Type B pancreatic cell (in vitro differentiated cells): ENCODE measurements at regions not wholly inside any gene's neighbourhood (a gene's known extent, or its start where the extent isn't known, plus 50 kb on each side); places are given as distances from the start of the nearest gene placed in this dataset.

Experiments
- DNase-seq: peaks from one replicate; pipeline ENCODE4 v3.0.0; 2021; ENCODE audit warnings: mixed read lengths; ENCODE audit not compliant: unreplicated experiment; ENCODE audit errors: extremely low spot score
- H3K27ac Mint-ChIP-seq: 2 replicates; pipeline ENCODE4 v1.8.0; 2021; ENCODE audit warnings: mild to moderate bottlenecking, mixed read lengths
- H3K27me3 Mint-ChIP-seq: 2 replicates; pipeline ENCODE4 v1.8.0; 2021; ENCODE audit warnings: mixed read lengths
- H3K36me3 Mint-ChIP-seq: 2 replicates; pipeline ENCODE4 v1.8.0; 2021; ENCODE audit warnings: mixed read lengths
- H3K4me1 Mint-ChIP-seq: one replicate; pipeline ENCODE4 v1.8.0; 2021; ENCODE audit warnings: mixed read lengths; ENCODE audit not compliant: unreplicated experiment
- H3K4me3 Mint-ChIP-seq: 2 replicates; pipeline ENCODE4 v1.8.0; 2021; ENCODE audit warnings: mild to moderate bottlenecking, mixed read lengths
- H3K9me3 Mint-ChIP-seq: 2 replicates; pipeline ENCODE4 v1.8.0; 2021; ENCODE audit warnings: mixed read lengths
- CTCF ChIP-seq: fragments of 200-600 bp; sonication (generic); conservative IDR thresholded peaks from 2 replicates; pipeline ENCODE4 v1.5.0; 2021; ENCODE audit warnings: antibody characterized with exemption, mild to moderate bottlenecking

DNA sequence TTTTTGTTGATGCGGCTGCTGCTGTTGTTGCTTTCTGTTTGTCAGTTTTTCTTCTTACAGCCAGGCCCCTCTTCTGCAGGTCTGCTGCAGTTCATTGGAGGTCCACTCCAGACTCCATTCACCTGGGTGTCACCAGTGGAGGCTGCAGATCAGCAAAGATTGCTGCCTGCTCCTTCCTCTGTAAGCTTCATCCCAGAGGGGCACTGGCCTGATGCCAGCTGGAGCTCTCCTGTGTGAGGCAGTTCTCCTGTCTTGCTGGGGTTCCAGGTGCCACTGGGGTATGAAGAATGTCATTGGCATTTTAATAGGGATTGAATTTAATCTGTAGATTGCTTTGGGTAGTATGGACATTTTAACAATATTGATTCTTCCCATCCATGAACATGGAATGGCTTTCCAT is 308.5 kb upstream of the MEOX2 start:
- no peaks in the 10 kb centered on the region for H3K4me1 Mint-ChIP-seq

DNA sequence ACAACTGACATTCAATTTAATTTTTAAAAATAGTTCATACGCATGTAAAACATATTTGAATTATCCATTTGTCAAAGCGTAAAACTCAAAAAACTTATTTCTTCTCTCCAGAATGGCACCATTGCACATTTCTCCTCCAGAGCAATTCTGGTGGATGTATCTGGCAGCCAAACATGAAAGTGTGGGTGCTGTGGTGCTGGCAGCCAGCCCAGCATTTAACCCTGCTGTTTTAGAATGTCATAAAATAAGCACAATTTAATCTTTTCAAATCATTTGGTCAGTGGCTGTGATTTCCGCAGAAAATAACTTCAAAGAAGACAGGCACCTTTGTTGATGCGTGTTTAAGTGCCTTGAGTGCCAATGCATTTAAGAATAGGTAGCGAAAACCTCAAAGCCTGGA is 302.7 kb upstream of the MEOX2 start:
- TF ChIP-seq CTCF: no peak
- Mint-ChIP-seq H3K9me3 (no peaks in the 10 kb centered on the region), H3K27ac (no peak overlapping the region), H3K4me1 (no peaks in the 10 kb centered on the region), H3K4me3 (no peak overlapping the region), H3K36me3 (no peaks in the 10 kb centered on the region), H3K27me3 (no peaks in the 10 kb centered on the region)
- no peak for DNase-seq

More for the DNA sequence above, 308.5 kb upstream of the MEOX2 start:
- Mint-ChIP-seq H3K36me3 (no peaks in the 10 kb centered on the region), H3K27ac (no peak overlapping the region), H3K9me3 (no peaks in the 10 kb centered on the region), H3K4me3 (no peak overlapping the region), H3K27me3 (no peaks in the 10 kb centered on the region)
- no peak for TF ChIP-seq CTCF
- no peak for DNase-seq

- no peak for TF ChIP-seq CTCF
- Mint-ChIP-seq H3K36me3 (no peaks in the 10 kb centered on the region), H3K27ac (no peak overlapping the region), H3K27me3 (no peaks in the 10 kb centered on the region), H3K4me1 (no peaks in the 10 kb centered on the region), H3K4me3 (no peak overlapping the region), H3K9me3 (peaks cover 5% of the 10 kb centered on the region)
- DNase-seq: no peak
These were observed 299.3 kb upstream of the MEOX2 start for GRCh38 chr7:15985587-15986384.

- H3K4me3 Mint-ChIP-seq: no peak overlapping the region
- peaks cover 5% of the 10 kb centered on the region for H3K9me3 Mint-ChIP-seq
- no peak for DNase-seq
- no peak for TF ChIP-seq CTCF
- H3K4me1 Mint-ChIP-seq: peaks cover 7% of the 10 kb centered on the region
- no peaks in the 10 kb centered on the region for H3K36me3 Mint-ChIP-seq
- no peaks in the 10 kb centered on the region for H3K27me3 Mint-ChIP-seq
- H3K27ac Mint-ChIP-seq: no peak overlapping the region
These were observed 291.2 kb upstream of the MEOX2 start for GRCh38 chr7:15977663-15978062.

DNA sequence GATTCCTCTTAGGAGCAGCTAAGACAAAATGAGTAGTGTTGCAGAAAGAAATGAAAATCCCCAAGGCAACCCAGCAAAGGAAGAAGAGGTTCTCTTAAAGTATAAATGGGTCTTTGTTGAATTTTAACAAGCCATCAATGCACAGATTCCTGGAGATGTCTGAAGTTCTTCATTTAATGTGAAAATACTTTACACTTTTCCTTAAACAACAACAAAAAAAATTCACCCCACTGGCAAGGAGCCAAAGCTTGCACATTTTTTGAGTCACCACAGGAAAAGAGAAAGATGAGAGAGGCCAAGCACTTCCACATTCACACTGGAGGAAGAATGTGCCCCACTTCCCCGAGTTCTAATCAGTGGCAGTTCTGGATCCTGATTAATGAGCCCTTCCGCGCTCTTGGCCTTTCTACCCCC is 286.4 kb upstream of the MEOX2 start:
- no peaks in the 10 kb centered on the region for H3K9me3 Mint-ChIP-seq

More for the DNA sequence above, 286.4 kb upstream of the MEOX2 start:
- no peaks in the 10 kb centered on the region for H3K36me3 Mint-ChIP-seq
- no peaks in the 10 kb centered on the region for H3K27me3 Mint-ChIP-seq
- H3K27ac Mint-ChIP-seq: no peak overlapping the region
- no peak for TF ChIP-seq CTCF
- DNase-seq: no peak
- H3K4me3 Mint-ChIP-seq: no peak overlapping the region
- peaks cover 9% of the 10 kb centered on the region for H3K4me1 Mint-ChIP-seq
